IPS-NIHi11 (cell line): ENCODE measurements at regions not wholly inside any gene's neighbourhood (a gene's known extent, or its start where the extent isn't known, plus 50 kb on each side); places are given as distances from the start of the nearest gene placed in this dataset.
A peak's percentile ranks its signal among the peaks of the same experiment; 100 is the strongest.

Experiments used
- DNase-seq: peaks from one replicate; pipeline ENCODE4 v3.0.0; 2012; ENCODE audit warnings: mixed read lengths, low spot score

DNA sequence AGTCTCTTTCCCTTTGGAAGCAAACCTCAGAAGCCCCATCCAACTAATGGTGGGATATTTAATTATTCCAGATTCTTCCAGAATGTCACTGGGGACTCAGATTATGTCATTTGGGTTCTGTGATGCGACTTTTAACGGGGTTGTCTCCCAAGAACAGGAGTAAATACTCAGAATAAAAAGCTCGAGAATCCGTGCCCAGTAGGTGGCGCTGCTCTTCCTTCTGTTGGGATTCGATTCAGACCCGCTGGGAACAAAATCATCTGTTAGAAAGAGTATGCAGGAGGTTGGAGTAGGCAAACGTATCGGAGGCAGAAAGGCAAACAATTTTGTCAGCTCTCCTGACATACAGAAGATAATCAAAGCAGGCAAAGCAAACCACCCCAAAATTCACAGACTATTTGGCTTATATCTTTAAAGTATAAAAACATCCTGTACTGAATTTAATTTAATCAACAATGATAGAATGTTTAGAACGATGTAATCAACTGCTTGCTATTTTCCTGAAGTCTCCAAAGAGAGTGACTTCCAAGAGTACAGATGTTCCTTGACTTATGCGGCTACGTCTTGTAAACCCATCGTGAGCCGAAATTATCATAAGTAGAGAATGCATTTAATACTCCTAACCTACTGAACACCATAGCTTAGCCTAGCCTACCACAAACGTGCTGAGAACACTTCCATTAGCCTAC lies 169.8 kb upstream of the RAI14 start:
- peak; percentile 84 for DNase-seq

DNA sequence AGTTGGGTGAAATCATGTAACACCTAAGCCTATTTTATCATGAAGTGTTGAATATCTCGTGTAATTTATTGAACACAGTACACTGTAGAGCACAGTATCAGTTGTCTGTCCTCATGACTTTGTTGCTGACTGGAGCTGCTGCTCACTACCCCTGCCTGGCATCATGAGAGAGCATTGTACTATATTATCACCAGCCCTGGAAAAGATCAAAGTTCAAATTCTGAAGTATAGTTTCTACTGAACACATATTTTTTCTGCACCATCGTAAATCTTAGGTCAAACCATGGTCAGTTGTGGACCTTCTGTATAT lies 169.3 kb upstream of the RAI14 start:
- no peak for DNase-seq

DNA sequence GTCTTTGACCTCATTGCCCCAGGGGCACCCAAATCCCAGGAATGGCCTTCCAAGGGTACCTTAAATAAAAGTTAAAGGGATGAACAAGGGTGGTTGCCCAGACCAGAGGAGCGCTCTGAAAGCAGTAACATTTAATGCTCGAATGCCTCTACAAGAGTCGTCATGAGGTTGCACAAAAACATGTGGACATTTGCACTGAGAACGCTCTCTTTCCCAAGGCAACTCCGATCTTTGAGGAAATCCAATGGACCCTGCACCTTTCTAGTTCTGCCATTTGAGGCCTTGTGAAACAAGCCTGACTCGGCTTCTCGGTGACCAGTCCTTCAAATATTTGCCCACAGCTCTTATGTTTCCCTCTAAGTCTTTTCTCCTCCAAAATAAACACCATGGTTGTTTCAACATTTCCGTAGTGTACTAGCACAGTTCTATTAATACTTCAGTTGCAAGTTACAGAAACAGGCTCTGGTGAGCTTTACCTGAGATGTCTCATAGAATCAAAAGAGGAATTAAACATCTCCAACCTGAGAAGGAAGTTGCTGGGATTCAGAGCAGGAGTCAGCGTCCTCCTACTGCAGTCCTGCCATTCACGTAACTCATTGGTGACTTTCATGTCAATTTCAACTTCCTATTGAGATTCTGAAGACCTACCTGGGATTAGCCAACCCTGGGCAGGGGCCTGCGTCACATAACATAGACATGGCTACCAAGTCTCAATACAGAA lies 168.8 kb upstream of the RAI14 start:
- no peak for DNase-seq

DNA sequence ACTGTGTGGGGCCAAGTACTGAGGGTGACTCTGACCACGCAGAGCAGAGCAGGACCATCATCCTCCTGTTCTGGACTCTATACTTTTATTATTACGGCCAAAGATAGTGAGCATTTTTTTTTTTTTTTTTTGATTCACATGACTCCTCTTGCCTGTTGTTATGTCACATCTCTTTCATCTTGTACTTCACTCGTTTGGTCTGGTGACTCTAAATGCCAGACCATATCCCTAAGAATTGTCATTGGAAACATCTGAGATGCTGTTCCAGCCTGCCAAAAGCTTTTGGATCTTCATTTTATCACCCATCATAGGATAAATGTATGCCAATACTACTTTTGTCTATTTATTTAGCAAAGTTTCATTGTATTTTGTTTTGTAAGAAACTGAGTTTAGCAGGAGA lies 168.2 kb upstream of the RAI14 start:
- DNase-seq = no peak

DNA sequence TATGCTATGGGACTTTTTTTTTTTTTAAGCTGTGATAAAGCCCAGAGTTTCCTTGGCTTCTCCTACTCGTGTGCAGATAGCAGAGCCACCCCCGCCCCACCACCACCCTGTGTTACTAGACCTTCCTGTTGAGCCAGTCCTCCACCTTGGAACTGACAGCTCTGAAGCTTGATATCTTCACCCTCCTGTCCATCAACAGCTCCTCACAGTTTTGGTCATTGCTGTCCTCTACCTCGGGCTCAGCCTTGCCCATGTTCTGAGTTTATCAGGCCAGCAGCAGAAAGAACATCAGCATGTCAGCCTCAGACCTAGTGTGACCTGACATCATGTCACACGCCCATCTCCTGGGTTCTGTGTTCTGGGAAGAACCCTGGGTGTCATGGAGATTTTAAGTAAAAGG lies 167.1 kb upstream of the RAI14 start:
- DNase-seq = no peak

DNA sequence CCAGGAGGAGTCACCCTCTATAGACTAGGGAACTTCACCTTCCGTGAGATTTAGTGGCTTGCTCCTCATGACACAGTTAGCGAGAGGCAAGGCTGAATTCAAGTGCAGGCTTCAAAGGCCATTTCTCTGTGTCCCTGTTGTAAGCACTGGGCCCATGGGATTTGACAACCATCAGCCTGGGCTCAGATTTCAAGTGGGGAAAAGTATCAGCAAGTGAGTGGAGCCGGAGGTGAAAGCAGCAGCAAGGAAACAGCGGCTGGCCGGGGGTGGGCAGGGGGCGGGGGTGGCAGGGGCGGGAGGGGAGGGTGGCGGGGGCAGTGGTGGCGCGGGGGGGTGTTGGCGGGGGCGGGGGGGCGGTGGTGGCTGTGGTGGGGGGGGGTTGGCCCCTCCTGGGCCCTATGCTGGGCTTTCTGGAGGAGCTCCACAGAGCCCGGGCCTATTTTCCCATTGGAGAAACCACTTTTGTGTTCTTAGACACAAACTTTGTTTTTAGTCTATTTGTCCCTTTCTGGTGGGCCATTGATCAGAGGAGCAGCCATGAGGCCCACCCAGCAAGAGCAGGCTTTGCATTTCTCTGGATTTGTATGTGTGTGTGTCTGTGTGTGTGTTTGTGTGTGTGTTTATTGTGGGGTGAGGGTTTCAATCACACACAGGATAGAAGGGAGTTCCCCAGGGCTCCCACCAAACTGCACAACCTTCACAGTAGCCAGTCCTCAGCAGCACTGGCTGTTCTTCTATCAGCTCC lies 165.4 kb upstream of the RAI14 start:
- peak; percentile 82 for DNase-seq

DNA sequence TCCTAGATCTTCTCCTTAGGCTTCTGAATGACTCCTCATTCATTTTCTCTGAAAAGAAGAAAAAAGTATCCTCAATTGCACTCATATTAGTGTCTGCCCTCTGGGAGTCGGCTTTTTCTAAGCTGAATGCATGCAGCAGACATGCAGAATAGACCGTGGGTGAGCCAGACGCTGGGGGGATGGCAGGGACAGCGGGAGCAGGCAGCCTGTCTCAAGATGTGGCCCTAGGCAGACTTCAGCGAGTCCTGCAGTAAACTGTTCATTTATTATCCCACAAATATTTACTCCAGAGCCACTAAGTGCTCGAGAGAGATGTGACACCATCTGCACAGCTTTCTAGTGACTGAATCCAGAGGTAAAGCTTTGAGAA lies 164.9 kb upstream of the RAI14 start:
- DNase-seq = peak; percentile 32

DNA sequence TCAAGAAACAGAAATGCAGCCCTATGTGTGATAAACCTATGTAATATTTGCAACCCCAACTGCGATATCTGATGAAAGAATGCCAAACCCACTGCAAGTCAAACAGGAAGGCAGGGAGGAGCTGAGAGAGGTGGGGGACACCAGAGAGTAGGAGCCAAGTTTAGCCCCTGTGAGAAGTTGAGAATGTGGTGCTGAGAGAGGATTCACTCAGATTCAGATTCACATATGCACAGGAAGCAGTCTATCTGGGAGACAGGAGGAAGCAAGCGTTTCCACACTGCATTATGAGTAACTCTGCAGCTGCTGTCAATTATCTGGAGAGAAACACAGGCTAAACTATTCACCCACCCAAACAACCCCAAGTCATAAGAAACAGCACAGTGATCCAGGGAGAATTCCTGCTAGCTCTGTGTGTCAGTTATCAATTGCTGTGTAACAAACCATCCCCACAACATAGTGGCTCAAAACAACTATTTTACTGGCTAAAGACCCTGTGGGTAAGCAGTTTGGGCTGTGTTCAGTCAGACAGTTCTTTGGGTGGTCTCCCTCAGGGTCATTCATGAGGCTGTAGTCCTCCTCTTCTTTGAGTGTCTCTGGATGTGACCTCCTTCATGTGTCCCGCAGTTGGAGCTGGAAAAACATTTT lies 161.9 kb upstream of the RAI14 start:
- no peak for DNase-seq

DNA sequence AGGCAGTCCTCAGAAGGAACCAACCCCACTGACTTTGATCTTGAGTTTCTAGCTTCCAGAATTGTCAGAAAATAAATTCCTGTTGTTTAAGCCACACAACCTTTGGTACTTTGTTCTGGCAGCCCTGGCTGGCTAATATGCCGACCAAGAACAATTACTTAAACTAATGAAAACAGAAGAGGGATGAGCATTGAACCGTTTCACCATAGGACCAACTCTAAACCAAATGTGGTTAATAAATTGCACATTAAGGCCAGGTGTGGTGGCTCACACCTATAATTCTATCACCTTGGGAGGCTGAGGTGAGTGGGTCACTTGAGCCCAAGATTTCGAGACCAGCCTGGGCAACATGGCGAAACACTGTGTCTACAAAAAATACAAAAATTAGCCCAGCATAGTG lies 160.9 kb upstream of the RAI14 start:
- no peak for DNase-seq

DNA sequence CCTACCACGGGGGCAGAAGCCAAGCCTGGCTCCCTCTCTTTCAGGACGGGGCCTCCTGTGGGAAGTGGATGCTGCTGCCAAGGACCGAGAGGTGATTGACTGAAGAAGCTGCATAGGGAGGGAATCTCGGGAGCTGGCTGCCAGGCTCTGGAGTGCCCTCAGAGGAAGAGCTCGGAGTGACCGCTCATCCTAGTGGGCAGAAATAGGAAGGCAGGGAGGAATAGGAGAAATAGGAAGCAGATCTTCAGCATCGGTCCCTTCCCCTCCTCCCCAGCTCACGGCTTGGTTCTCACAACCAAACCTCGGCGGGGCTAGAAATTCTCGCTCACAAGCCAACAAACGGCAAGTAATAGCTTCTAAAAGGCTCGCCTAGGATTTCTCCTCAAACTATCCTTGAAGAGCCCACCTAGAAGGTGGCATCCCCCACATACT lies 159.9 kb upstream of the RAI14 start:
- DNase-seq = peak; percentile 31

DNA sequence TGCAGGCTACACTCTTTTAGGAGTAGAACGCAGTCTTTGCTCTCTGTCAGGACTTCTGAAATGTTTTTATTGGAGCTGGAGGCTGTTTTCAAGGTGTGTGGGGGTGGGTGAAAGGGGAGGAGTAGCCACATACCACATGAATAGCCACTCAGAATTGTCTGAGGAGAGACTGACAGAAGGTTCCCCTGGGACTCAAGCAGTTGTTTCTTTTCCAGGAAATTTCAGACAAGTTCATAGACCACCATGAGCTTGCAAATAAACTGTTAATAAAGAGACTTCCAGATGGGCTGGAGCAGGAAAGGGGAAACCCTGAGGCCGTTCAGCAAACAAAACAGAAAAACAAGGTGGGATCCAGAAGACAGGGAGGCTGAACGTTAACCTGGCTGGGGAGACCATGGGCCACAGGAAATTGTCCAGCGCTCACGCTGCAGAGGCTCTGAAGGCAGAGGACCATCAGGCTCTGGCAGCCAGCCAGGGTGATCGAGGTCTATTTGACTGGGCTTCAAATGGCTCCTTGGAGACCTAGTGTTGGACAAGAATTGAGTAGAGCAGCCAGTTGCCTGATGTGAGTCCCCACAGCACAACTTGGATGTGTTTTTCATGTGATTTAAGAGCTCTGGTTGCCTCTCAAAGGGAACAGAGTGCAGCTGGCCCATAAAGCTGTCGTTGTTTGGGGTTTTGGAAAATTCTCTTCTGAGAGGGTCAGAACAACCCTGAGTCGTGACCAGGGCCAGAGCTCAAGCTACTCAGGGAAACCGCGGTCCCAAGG lies 159.2 kb upstream of the RAI14 start:
- no peak for DNase-seq

DNA sequence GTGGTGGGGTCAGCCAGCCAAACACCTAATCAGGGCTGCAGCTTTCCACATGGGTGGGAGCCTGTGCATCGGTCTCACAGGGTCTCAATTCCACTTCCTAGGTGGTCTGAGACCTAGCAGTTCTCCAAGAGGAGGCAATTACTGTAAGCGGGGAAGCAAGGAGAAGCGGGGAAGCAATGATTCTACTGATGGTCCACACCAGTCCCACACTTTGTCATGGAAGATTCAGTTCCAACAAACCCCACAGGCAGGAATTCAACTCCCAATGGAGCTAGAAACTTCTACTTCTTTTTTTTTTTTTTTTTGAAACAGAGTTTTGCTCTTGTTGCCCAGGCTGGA lies 158.7 kb upstream of the RAI14 start:
- no peak for DNase-seq

DNA sequence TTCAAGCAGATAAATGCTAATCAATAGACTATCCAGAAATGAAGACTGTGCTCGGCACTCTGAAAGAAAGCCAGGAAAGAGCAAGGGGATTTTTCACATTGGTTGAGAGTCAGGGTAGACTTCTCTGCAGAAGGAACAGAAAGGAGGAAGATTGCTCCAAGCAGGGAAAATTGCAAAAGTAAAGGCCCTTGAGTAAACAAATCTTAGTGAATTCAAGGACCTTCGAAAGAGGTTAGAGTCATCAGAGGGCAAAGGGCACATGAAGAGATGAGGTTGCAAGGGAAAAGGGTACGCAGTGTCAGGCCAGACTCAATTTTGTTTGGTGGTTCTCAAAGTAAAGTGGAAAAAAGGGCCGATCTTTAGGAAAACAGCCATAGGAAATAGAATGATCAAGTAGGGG lies 157.6 kb upstream of the RAI14 start:
- no peak for DNase-seq

DNA sequence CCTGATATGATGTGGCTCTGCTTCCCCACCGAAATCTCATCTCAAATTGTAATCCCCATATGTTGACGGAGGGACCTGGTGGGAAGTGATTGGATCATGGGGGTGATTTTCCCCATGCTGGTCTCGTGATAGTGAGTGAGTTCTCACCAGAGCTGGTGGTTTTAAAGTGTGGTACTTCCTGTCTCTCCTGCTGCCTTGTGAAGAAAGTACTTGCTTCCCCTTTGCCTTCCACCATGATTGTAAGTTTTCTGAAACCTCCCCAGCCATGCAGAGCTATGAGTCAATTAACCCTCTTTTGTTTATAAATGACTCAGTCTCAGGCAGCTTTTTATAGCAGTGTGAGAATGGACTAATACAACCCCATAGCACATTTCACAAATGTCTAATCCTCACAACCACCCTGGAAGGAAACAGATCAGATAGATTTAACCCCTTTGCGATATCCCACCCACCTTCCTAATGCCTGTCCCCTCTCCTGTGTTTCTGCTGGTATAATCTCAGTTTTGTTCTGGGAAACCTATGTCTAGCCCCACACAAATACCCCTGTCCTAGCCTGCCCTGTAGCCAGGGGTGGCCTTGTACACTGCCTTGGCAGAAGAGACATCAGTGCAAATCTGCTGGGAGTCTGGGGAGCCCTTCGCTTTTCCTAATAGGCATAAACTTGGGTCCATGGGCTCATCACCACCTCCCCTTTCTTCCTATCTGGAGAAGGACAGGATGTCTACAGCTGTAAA lies 157.0 kb upstream of the RAI14 start:
- no peak for DNase-seq

DNA sequence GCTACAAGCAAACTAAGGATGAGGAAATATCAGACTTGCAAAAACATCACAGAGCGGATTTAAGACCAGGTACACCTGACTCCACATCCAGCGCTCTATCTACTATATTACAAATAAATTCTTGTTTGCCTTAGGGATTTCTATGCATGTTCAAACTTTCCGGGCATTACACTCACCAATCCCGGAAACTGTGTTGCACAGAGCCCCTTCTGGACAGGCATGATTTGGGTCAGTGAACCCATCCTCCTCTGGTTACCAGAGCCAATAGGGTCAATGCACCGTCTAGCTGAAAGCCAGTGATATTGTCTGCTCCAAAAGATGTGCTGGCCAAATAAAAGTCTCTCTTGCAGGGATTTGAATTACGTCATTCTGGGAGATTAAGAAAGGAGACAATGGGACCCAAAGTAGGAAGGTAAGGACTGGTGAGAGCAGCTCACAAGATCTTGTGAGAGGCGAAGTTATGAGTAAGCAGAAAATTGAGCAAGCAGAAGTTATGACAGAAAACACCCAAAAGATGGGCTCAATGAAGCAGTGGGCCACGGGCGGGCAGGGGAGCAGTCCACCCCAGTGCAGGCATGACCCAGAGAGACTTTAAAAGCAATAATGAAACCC lies 155.8 kb upstream of the RAI14 start:
- DNase-seq = no peak

DNA sequence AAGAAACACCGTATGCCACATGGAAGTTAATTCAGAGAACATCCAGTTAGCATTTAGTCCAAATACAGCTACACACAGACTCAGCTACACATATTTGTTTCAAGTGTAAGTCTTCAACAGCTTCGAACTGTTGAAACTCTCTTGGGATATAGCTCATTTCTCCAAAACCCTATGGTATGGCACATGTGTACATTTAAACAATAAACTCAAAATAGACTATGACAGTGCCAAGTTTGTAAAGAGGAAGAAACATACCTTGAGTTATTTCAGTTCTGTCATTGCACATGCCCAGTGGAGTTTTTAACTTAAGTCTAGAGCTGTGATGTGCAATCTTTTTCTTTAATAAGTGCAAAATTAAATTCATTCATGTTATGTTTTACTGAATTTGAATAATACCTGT lies 155.1 kb upstream of the RAI14 start:
- no peak for DNase-seq

DNA sequence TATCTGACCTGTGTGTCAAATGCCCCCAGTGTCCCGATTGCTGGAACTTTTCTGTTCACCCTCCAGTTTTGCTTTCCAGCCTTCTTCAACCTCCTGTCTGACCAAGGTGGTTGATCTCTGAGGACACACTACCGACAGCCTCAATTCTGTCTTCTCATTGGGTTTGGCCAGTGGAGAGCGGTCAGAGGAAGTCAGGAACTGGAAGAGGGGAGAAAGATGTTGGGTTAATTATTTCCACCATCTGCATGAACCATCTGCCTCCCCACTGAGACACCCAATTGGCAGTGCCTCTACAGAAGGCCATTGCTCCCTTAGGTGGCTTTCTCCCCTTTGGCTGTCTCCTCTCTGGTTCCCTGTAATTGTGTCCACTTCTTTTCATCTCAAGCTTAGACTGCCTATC lies 154.3 kb upstream of the RAI14 start:
- DNase-seq = no peak

DNA sequence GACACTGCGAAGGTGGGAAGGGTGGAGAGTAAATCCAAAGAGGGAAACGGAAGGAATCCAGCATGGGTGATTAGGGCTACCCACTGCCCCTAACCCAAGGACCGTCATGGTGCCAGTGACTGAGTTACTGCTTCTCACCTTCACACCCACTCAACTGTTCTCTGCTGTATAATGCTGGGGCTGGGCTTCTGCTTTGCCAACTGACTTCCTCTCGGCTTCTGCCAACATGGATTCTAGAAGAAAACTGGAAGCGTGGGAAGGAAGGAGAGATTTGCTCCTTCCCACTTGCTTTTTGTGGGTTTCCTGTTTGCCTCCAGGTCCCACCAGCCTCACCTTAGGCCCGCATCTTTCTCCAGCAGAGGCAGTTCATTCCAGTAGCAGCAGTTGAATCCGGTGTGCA lies 153.5 kb upstream of the RAI14 start:
- no peak for DNase-seq

DNA sequence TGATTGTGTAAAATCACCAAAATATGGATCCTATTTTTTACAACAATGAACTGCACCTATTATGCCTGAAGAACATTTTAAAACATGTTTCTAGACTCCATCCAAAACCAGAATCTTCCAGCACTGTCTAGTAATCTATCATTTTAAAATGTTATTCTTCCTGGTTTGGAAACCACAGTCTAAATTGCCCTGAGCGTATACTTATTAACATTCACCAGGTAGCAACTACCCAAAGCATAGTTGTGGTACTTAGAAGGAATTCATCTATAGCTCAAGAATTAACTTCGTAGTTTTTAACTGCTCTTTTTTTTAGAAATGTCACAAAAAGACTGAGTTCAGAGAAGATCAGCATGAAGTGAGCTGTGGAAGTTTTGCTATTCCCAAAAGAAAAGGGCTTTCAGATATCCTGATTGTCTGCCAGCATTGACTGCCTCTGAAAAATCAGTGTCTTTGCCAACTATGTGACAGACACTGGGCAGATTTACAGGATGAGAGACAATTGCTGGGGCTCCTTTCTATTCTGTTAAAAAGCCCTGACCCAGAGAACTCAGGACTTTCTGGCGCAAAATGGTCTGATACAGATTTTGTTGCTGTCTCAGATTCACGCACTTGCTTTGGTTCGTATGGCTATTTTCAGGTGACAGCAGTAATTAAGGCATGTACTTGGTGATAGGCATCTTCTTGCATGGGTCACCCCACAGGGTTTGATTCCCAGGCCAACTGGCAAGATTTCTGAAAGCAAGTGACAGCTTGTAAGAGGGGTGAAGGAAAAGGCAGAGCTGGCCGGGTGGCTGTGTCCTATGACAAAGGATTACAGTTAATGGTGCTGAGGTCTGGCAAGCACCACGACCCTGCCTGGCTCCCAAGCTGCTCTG lies 152.5 kb upstream of the RAI14 start:
- DNase-seq = no peak

DNA sequence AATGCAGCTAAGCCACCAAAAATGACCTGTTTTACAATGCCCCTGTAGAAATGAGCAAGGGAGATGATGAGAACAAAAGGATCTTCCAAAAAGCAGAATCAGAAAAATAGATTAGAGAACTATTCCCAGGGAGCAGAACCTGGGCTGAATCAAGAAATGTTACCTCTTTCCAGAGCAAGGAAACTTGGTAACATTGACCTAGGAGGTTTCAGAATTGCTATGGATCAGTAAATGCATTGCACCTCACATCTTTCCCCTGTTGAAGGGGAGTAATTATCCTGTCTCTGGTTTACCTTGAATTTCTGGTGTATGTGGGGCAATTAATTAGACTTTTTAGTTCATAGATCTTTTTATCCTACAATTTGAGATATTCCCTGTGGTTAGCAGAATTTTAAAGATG lies 151.2 kb upstream of the RAI14 start:
- no peak for DNase-seq
